ENCODE measurements at regions not wholly inside any gene's neighbourhood (a gene's known extent, or its start where the extent isn't known, plus 50 kb on each side); places are given as distances from the start of the nearest gene placed in this dataset.

DNA sequence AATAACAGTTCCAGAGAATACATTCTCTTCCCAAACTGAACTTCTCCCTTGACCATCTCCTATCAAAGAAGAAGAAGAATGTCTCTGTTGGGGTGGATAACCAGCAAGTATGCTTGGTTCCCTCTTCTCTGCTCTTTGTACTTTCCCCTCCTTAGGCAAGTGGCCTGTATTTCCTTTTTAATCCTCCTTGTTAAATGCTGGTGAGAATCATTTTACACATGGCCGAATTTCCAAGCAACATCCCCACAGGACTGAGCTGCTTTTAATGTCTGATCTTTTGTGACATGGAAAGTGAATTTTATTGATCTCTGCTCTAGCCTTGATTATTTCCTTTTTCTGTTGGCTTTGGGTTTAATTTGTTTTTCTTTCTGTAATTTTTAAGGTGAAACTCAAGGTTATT, 336.7 kb downstream of the DUSP10 start:
- Histone ChIP-seq H3K79me2 (ENCODE audit: control insufficient read depth, insufficient read depth, low read length) (no peaks in the 10 kb centered on the region), H3K27ac (ENCODE audit: insufficient read depth, low read length) (no peak overlapping the region), H3K4me2 (ENCODE audit: extremely low read depth, insufficient read depth, low read length) (no peak overlapping the region), H3K36me3 (ENCODE audit: control insufficient read depth, insufficient read depth, low read length) (no peaks in the 10 kb centered on the region), H3K4me1 (ENCODE audit: control insufficient read depth, extremely low read depth, insufficient read depth, low read length) (no peaks in the 10 kb centered on the region), H3K9me3 (ENCODE audit: control insufficient read depth, insufficient read depth, low read depth, low read length) (no peaks in the 10 kb centered on the region), H4K20me1 (ENCODE audit: control insufficient read depth, extremely low read depth, insufficient read depth, low read length) (no peaks in the 10 kb centered on the region), H3K9ac (ENCODE audit: insufficient read depth, low read length) (no peak overlapping the region), H3K27me3 (ENCODE audit: control insufficient read depth, insufficient read depth, low read length) (no peaks in the 10 kb centered on the region), H2AFZ (ENCODE audit: low read length) (no peak overlapping the region), H3K4me3 (replicated peaks in 1 of 4; ENCODE audit: control extremely low read depth in 1 of 4, insufficient read depth in 1 of 4, low read depth in 3 of 4, low read length in 4 of 4) (no peak overlapping the region)
- DNase-seq (ENCODE audit: low read depth in 2 of 2), result no peak
- TF ChIP-seq EZH2 (IDR thresholded peaks at IDR 0.05; ENCODE audit: low read length, missing control alignments), result no peak
- TF ChIP-seq, protein P1, sequence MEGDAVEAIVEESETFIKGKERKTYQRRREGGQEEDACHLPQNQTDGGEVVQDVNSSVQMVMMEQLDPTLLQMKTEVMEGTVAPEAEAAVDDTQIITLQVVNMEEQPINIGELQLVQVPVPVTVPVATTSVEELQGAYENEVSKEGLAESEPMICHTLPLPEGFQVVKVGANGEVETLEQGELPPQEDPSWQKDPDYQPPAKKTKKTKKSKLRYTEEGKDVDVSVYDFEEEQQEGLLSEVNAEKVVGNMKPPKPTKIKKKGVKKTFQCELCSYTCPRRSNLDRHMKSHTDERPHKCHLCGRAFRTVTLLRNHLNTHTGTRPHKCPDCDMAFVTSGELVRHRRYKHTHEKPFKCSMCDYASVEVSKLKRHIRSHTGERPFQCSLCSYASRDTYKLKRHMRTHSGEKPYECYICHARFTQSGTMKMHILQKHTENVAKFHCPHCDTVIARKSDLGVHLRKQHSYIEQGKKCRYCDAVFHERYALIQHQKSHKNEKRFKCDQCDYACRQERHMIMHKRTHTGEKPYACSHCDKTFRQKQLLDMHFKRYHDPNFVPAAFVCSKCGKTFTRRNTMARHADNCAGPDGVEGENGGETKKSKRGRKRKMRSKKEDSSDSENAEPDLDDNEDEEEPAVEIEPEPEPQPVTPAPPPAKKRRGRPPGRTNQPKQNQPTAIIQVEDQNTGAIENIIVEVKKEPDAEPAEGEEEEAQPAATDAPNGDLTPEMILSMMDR (conservative IDR thresholded peaks at IDR 0.05 in 1 of 2, IDR thresholded peaks at IDR 0.05 in 1 of 2; ENCODE audit: low read depth in 1 of 2, low read length in 2 of 2), result no peak

- no peak overlapping the region for H3K27ac ChIP-seq (ENCODE audit: insufficient read depth, low read length)
- no peak overlapping the region for H3K4me3 ChIP-seq (replicated peaks in 1 of 4; ENCODE audit: control extremely low read depth in 1 of 4, insufficient read depth in 1 of 4, low read depth in 3 of 4, low read length in 4 of 4)
- no peaks in the 10 kb centered on the region for H3K4me1 ChIP-seq (ENCODE audit: control insufficient read depth, extremely low read depth, insufficient read depth, low read length)
- H3K36me3 ChIP-seq (ENCODE audit: control insufficient read depth, insufficient read depth, low read length), result no peaks in the 10 kb centered on the region
- TF ChIP-seq, protein P1 (conservative IDR thresholded peaks at IDR 0.05 in 1 of 2, IDR thresholded peaks at IDR 0.05 in 1 of 2; ENCODE audit: low read depth in 1 of 2, low read length in 2 of 2), result no peak
- TF ChIP-seq EZH2 (IDR thresholded peaks at IDR 0.05; ENCODE audit: low read length, missing control alignments), result no peak
- H4K20me1 ChIP-seq (ENCODE audit: control insufficient read depth, extremely low read depth, insufficient read depth, low read length), result no peaks in the 10 kb centered on the region
- no peaks in the 10 kb centered on the region for H3K9me3 ChIP-seq (ENCODE audit: control insufficient read depth, insufficient read depth, low read depth, low read length)
- H3K4me2 ChIP-seq (ENCODE audit: extremely low read depth, insufficient read depth, low read length), result no peak overlapping the region
- H2AFZ ChIP-seq (ENCODE audit: low read length), result no peak overlapping the region
- no peaks in the 10 kb centered on the region for H3K27me3 ChIP-seq (ENCODE audit: control insufficient read depth, insufficient read depth, low read length)
- no peak overlapping the region for H3K9ac ChIP-seq (ENCODE audit: insufficient read depth, low read length)
- H3K79me2 ChIP-seq (ENCODE audit: control insufficient read depth, insufficient read depth, low read length), result no peaks in the 10 kb centered on the region
- no peak for DNase-seq (ENCODE audit: low read depth in 2 of 2)
Measured at GRCh38 chr1:221408117-221408803, 333.6 kb downstream of the DUSP10 start.

DNA sequence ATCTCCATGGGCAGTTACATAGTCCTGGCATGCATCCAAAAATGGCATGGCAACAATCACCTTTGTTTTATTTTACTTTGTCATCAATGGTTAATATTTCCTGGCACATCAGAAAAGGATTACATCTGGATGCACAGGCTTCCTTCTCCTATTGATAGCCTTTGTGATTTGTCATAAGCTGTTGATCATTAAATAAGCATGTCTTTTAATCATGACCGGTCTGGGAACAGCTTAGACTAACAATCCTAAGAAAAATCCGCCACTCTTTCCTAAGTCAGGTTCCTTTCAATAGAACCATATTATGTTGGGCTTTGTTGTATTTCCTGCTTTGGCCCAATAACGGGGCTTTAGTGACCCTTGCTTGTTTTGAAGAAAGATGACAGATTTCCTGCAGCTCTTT, 330.6 kb downstream of the DUSP10 start:
- H3K4me2 ChIP-seq (ENCODE audit: extremely low read depth, insufficient read depth, low read length), result no peak overlapping the region
- DNase-seq (ENCODE audit: low read depth in 2 of 2), result no peak

More for the DNA sequence above, 330.6 kb downstream of the DUSP10 start:
- Histone ChIP-seq H2AFZ (ENCODE audit: low read length) (no peak overlapping the region), H3K9ac (ENCODE audit: insufficient read depth, low read length) (no peak overlapping the region), H3K27me3 (ENCODE audit: control insufficient read depth, insufficient read depth, low read length) (no peaks in the 10 kb centered on the region), H3K79me2 (ENCODE audit: control insufficient read depth, insufficient read depth, low read length) (no peaks in the 10 kb centered on the region), H3K9me3 (ENCODE audit: control insufficient read depth, insufficient read depth, low read depth, low read length) (no peaks in the 10 kb centered on the region), H4K20me1 (ENCODE audit: control insufficient read depth, extremely low read depth, insufficient read depth, low read length) (no peaks in the 10 kb centered on the region), H3K4me3 (replicated peaks in 1 of 4; ENCODE audit: control extremely low read depth in 1 of 4, insufficient read depth in 1 of 4, low read depth in 3 of 4, low read length in 4 of 4) (no peak overlapping the region), H3K27ac (ENCODE audit: insufficient read depth, low read length) (no peak overlapping the region), H3K4me1 (ENCODE audit: control insufficient read depth, extremely low read depth, insufficient read depth, low read length) (no peaks in the 10 kb centered on the region), H3K36me3 (ENCODE audit: control insufficient read depth, insufficient read depth, low read length) (no peaks in the 10 kb centered on the region)
- TF ChIP-seq, protein P1 (conservative IDR thresholded peaks at IDR 0.05 in 1 of 2, IDR thresholded peaks at IDR 0.05 in 1 of 2; ENCODE audit: low read depth in 1 of 2, low read length in 2 of 2), result no peak
- TF ChIP-seq EZH2 (IDR thresholded peaks at IDR 0.05; ENCODE audit: low read length, missing control alignments), result no peak
